Uterus (tissue), 2 donors: ENCODE measurements at regions not wholly inside any gene's neighbourhood (a gene's known extent, or its start where the extent isn't known, plus 50 kb on each side); places are given as distances from the start of the nearest gene placed in this dataset.

Experiments
- CTCF ChIP-seq, 4 experiments: fragments of 200-600 bp in 2 of 4; fragments of 450-650 bp in 2 of 4; sonication (generic) in 2 of 4; IDR thresholded peaks; one replicate each; pipeline ENCODE4 v1.5.1; 2016 to 2019; ENCODE audit warnings: antibody characterized with exemption in 4 of 4, mild to moderate bottlenecking in 2 of 4, moderate library complexity in 1 of 4
- POLR2A ChIP-seq, 2 donors: fragments of 450-650 bp; IDR thresholded peaks; one replicate each; pipeline ENCODE4 v1.6.1; 2016; ENCODE audit warnings: antibody characterized with exemption in 2 of 2, mild to moderate bottlenecking in 1 of 2, moderate library complexity in 1 of 2

- no peak for TF ChIP-seq POLR2A (IDR thresholded peaks at IDR 0.05)
- no peak for TF ChIP-seq CTCF (IDR thresholded peaks at IDR 0.05)
These were observed 184.3 kb downstream of the ZC3H11B start for GRCh38 chr1:219428651-219429050.
